ENCODE measurements at regions not wholly inside any gene's neighbourhood (a gene's known extent, or its start where the extent isn't known, plus 50 kb on each side); places are given as distances from the start of the nearest gene placed in this dataset.

GRCh38 chr9:75612205-75612604 is 278.3 kb upstream of the PCSK5 start:
- no peak overlapping the region for H3K27ac ChIP-seq
- H3K4me3 ChIP-seq: no peak overlapping the region
- no peak for TF ChIP-seq CTCF (IDR thresholded peaks at IDR 0.05)
- no peak for DNase-seq (ENCODE audit: low spot score)

DNA sequence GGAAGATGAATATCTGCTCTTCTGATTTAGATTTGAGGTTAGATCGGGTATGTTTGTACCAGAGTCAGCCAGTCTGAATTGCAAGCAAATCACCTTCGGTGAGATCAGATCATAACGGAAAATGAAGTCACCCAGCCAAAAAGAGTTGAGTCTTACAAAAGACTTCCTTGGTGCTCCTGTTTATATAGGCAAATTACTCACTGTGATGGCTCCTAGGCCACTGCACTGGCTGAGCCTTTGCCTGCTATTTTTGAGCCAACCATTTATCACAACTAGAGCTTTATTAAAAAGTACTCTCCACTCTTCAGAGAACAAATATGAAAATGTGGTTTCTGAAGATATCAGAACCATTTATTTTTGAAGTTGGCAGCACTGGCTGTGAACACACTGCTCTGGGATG is 277.7 kb upstream of the PCSK5 start:
- no peak overlapping the region for H3K27ac ChIP-seq
- no peak for TF ChIP-seq CTCF (IDR thresholded peaks at IDR 0.05)
- H3K4me3 ChIP-seq: no peak overlapping the region
- DNase-seq (ENCODE audit: low spot score): no peak

GRCh38 chr9:75615284-75615683 is 275.2 kb upstream of the PCSK5 start:
- no peak overlapping the region for H3K4me3 ChIP-seq
- no peak for DNase-seq (ENCODE audit: low spot score)
- H3K27ac ChIP-seq: no peak overlapping the region
- TF ChIP-seq CTCF (IDR thresholded peaks at IDR 0.05): no peak

- DNase-seq (ENCODE audit: low spot score): no peak
- Histone ChIP-seq H3K27ac (no peak overlapping the region), H3K4me3 (no peak overlapping the region)
- no peak for TF ChIP-seq CTCF (IDR thresholded peaks at IDR 0.05)
Measured at GRCh38 chr9:75616052-75616451, 274.4 kb upstream of the PCSK5 start.

DNA sequence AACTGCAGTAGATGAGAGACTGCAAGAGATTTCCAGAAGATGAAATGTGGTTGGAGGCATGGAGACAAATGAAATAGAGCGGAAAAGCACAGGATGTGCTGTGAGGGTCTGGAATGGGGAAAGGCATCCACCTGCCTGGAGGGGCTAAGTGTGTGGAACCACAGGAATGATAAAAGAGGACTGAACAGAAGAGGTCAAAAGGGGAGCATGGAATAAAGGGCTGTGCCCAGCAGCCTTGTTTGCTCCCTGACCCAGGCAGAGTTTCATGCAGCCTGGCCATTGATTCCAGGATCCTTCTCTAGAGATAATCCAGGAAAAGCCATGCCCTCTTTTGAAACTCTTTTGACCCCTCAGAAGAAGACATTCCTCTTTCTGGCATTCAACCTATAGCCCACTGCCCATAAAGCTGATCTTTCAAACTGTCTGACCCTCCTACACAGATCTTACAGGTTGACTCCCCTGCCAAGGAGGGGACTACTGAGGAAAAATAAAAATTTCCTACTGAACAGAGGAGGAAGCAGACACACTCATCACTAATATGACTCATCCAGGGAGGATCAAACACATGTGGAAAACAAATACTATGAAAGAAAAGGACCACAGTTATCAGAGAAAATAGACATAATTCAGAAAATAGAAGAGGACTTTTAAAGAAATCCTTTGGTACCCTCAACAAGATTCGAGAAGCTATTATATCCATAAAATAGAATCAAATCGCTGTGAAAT is 273.5 kb upstream of the PCSK5 start:
- H3K4me3 ChIP-seq: no peak overlapping the region
- TF ChIP-seq CTCF (IDR thresholded peaks at IDR 0.05): no peak
- no peak overlapping the region for H3K27ac ChIP-seq
- DNase-seq (ENCODE audit: low spot score): no peak

DNA sequence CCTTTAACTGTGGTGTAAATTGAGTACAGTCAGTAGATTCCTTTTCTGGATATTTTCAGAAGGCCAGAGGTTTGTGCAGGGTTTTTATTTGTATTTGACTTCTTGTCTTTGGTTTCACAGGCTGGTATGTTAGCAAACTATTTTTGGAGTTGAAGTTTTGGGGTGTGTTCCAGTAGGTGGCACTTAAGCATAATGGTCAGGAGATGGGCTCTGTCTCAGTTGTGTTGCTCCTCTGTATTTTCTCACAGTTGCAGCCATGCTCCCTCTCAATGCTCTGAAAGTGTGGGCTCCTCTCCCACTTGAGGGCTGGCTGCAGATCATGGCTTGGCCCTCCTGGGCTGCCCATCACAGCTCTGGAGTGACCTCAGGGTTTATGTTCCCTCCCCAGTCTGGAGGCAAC is 267.0 kb upstream of the PCSK5 start:
- no peak for DNase-seq (ENCODE audit: low spot score)
- no peak overlapping the region for H3K27ac ChIP-seq
- TF ChIP-seq CTCF (IDR thresholded peaks at IDR 0.05): no peak
- no peak overlapping the region for H3K4me3 ChIP-seq

DNA sequence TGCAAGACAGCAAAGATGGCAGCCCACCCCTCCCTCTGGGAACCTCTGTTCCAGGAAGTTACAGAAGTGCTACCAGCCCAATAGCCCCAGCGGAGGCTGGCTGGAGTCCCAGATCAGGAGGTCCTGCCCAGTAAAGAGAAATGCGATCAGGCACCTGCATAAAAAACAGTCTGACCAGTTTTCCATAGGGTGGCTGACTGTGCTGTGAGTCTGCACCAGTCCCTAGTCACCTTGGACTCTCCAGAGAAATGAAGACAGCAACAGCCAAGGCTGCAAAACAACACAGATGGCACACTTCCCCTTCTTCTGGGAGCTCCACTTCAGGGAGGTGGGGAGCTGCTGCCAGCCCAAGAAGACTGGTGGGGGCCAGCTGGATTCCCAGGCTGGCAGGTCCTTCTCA is 265.5 kb upstream of the PCSK5 start:
- no peak for DNase-seq (ENCODE audit: low spot score)
- no peak for TF ChIP-seq CTCF (IDR thresholded peaks at IDR 0.05)
- no peak overlapping the region for H3K27ac ChIP-seq
- no peak overlapping the region for H3K4me3 ChIP-seq
